ENCODE measurements at regions not wholly inside any gene's neighbourhood (a gene's known extent, or its start where the extent isn't known, plus 50 kb on each side); places are given as distances from the start of the nearest gene placed in this dataset.
"Not testable (repeated sequence)": the region's sequence is repeated elsewhere in the genome, so short reads cannot be mapped to it uniquely, and the experiment has no call there.

DNA sequence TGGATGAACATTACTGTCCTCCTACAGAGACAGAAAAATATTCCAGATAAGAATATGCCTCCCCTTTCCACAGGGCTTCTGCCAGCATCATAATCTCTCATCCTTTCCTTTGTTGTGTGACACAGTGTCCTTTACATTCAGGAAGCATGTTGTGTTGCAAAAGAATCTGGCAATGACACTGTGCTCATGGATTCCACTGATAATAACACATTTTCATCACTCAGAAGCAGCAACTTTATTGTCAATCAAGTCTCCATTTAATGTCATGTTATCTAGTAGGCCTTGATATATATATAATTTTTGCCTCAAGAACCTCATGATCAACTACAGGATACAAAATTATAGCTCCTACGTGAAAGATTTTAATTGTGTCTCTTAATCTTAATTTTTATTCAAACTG, 833.9 kb downstream of the FSTL5 start:
- DNase-seq (ENCODE audit: low read depth in 3 of 3, low spot score in 2 of 3) = no peak

- no peak for DNase-seq (ENCODE audit: low read depth in 3 of 3, low spot score in 2 of 3)
These were observed 842.1 kb downstream of the FSTL5 start for GRCh38 chr4:161321706-161322105.

DNA sequence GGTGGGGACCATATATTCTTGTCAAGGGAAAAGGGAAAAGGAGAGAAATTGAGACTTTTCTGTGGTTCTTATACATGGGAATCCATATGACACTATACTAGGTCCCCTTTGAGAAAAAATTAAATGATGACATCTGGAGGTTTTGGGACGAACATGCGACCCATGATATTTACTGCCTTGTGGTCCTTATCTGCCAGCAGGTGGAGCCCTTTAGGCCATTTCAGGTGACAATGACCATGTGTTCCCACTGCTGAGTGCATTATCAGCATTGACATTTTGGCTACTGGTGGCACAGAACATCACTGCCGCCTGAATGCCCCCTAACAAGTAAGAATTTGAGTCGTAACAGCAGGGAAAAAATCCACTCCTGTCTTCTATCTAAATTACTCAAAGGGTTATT, 843.4 kb downstream of the FSTL5 start:
- DNase-seq (ENCODE audit: low read depth in 3 of 3, low spot score in 2 of 3) = no peak

- DNase-seq (ENCODE audit: low read depth in 3 of 3, low spot score in 2 of 3) = no peak
These were observed 846.8 kb downstream of the FSTL5 start for GRCh38 chr4:161317000-161317399.

GRCh38 chr4:161314371-161314770, 849.4 kb downstream of the FSTL5 start:
- no peak for DNase-seq (ENCODE audit: low read depth in 3 of 3, low spot score in 2 of 3)

DNA sequence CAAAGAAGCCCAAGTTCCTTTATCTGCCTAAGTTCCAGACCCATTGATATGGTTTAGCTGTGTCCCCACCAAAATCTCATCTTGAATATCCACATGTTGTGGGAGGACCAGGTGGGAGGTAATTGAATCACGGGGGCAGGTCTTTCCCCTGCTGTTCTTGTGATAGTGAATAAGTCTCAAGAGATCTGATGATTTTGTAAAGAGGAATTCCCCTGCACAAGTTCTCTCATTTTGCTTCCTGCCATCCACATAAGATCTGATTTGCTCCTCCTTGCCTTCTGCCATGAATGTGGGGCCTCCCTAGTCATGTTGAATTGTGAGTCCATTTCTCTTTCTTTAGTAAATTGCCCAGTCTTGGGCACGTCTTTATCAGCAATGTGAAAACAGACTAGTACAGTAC, 860.2 kb downstream of the FSTL5 start:
- DNase-seq (ENCODE audit: low read depth in 3 of 3, low spot score in 2 of 3) = no peak

DNA sequence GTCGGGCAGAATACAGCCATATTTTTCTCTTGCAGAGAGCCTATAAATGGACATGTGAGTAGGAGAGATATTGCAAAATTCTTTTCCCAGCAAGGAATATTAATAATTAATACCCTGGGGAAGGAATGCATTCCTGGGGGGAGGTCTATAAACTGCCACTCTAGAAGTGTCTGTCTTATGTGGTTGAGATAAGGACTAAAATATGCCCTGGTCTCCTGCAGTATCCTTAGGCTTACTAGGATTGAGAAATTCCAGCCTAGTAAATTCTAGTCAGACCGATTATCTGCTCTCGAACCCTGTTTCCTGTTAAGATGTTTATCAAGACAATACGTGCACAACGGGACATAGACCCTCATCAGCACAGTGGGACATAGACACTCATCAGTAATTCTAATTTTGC, 872.6 kb downstream of the FSTL5 start:
- no peak for DNase-seq (ENCODE audit: low read depth in 3 of 3, low spot score in 2 of 3)

DNA sequence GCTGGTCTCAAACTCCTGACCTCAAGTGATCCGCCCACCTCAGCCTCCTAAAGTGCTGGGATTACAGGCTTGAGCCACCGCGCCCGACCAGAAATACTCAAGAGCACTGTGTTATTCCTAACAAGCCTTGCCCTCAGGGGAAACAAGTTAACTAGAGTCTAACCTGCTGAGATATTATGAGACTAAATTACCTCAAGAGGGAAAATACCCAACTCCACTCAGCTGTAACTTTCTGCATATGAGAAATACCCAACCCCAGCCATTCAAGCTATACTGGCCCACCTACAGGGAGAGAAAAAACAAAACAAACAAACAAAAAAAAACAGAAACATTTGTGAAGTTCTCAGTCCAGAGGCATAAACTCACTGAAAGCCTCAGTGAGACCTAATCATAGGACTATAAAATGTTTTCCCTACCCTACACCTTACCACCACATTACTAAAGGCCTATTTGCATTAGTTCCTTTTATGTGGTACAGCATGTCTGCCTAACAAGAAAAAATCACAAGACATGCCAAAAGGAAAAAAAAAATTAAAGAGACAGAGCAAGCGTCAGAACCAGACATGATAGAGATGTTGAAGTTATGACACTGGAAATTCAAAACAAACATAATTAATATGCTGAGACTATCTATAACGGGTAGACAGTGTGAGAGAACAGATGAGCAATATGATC, 876.0 kb downstream of the FSTL5 start:
- no peak for DNase-seq (ENCODE audit: low read depth in 3 of 3, low spot score in 2 of 3)

DNA sequence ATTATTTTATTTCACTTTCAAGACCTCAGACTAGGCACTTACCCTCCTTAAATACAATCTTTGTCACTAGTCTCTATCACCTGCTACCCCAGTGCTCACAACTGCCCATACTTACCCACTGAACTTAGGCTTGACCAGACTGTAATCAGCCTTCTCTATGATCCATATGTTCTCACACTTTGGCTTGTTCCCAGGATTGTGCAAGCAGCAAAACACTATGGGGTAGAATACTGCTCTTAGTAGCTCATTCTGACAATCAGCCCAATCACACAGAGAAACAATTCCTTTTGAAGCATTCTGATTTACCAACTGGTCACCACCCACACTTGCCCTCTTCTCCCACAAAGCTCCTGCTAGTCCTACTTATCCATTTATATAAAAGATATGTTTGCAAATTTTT, 878.3 kb downstream of the FSTL5 start:
- no peak for DNase-seq (ENCODE audit: low read depth in 3 of 3, low spot score in 2 of 3)

DNA sequence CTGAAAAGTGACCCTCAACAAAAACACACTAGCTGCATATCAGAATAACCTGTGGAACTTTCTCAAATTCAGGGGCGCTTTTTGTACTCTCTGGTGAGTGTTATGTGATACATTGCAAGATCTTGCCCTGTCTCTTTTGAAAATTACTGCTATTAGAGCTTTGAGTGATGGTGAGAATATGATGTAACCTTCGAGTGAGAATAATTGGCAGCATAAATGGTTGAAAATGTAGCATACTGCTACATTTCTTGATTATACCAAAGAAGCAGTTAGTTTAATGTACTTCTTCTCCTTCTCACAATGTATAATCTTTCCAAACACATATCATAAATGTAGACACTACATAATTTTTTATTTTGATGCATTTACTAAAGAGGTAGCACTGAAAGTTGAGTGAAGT, 882.9 kb downstream of the FSTL5 start:
- no peak for DNase-seq (ENCODE audit: low read depth in 3 of 3, low spot score in 2 of 3)

- no peak for DNase-seq (ENCODE audit: low read depth in 3 of 3, low spot score in 2 of 3)
These were observed 884.7 kb downstream of the FSTL5 start for GRCh38 chr4:161279095-161279494.

GRCh38 chr4:161277150-161277787, 886.5 kb downstream of the FSTL5 start:
- not testable (repeated sequence) for DNase-seq (ENCODE audit: low read depth in 3 of 3, low spot score in 2 of 3)

DNA sequence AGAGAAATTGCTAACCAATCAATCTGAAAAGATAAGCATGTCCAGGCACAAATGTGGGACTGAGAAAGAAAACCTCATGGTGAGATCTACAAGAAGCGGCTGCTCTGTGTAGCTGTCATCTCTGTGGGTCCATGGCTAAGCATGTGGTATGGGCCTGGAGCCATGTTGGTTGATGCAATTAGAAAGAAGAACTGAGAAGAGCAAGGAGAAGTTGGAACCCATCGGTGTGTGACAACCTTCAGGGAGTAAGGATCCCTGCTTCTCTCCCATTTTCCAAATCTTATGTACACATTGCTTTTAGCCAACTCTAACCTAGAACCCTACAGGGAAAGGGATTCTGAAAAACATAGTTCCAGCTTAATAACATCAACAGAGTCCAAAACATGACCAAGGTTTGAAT, 890.2 kb downstream of the FSTL5 start:
- no peak for DNase-seq (ENCODE audit: low read depth in 3 of 3, low spot score in 2 of 3)

GRCh38 chr4:161260819-161261218, 903.0 kb downstream of the FSTL5 start:
- DNase-seq (ENCODE audit: low read depth in 3 of 3, low spot score in 2 of 3) = no peak

DNA sequence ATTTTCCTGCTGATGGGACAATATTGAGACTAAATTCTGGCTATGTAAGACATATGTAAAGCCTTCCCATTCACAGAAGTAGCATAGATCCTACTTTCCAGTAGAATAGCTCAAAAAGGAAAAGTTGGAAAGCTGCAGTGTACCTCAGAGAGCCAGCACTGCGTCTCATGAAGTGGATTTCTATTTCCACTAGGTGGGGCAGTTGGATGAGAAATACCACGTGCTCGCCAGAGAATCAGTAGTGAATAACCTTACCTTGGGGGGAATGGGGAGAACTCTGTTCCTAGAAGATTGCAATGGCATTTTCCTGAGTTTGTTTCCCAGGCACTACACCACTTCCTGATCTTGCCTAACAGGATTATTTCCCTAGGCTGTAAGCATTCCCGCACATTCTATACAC, 907.1 kb downstream of the FSTL5 start:
- no peak for DNase-seq (ENCODE audit: low read depth in 3 of 3, low spot score in 2 of 3)

DNA sequence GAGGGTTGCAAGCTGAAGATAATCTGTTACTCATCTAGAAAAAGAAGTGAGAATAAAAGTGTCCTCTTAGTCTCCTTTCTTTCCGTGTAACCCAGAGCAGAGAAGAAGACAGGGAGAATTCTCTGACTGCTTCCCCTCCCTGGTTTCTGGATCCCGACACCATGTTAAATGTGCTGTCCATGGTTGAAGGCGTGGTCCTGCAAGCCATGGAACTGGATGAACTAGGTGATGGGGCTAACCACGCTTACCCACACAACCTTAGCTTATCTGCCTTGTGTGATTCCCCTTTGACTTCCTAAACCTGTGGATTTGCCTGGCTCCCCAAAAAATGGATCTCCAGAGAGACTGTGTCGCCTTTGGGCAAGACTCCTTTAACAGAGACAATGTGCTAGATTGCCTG, 907.6 kb downstream of the FSTL5 start:
- DNase-seq (ENCODE audit: low read depth in 3 of 3, low spot score in 2 of 3) = no peak

DNA sequence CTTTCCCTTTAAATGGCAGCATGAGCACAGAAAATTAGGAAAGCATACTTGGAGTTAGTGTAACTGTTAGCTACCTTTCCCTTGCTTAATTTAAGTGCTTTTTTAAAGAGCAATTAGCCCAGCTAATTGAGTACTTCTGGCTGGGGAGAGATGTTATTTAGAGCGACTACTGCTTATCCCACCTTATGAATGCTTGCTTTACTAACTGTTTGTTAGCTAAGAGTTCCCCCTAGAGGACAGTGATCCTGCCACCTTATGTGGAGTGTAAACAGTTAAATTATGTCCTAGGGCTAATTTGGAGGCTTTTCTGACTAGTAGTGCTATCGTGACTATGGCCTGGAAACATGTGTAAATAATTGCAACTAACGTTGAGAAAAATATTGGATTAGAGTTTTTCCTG, 909.4 kb downstream of the FSTL5 start:
- DNase-seq (ENCODE audit: low read depth in 3 of 3, low spot score in 2 of 3) = no peak

DNA sequence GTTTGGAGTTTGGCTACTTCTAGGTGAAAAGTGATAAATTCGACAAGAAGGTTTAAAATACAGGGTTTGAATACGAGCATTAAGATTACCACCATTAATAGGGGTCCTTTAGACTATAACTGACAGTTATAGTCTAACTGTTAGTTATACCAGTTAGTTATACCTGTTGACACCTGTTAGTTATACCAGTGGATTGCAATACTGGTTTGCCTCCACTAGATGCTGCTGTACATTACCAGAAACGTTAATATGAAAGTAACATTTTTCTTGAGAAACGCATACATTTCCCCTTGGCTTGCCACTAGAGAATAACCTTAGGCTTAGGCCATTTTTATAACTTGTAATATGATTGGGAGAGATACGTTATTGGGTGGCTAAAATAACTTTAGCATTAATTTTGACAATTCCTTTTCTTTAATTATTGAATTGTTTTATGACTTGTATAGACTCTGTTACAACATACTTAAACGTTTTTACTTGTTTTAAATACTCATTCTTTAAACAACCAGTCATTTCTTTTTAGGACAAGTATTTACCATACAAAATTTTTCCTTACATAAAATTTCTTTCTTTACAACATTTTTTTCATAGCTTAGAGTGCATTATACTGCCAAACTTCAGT, 911.2 kb downstream of the FSTL5 start:
- no peak for DNase-seq (ENCODE audit: low read depth in 3 of 3, low spot score in 2 of 3)

DNA sequence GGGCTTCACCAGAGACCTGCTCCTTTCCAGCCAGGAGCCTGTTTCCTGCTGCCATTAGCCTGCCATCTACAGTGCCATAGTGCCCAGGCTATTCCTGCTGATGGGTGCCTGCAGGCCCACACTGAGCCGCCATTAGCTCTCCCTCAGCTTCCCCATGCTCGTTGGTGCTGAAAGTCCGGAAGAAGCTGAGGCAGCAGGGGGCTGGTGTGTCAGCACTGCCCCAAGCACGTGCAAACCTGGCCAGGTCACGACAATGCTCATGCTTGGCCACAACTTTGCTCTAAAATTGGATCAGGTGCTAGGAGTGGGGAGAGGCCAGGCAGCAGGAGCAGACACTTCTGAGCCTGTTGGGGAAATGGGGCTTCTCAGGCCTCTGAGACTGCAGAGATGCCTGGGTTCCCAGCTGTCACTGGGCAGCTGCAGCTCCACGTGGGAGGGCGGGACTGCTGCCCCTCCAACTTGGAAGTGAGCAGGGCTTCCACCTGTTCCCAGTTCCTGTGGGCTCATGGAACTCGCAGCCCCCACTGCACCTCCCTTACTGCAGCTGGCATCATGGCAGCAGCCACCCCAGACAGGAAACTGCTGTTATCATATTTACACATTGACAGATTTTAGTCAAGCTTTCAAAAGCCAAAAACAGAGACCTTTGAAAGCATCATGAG, 913.9 kb downstream of the FSTL5 start:
- DNase-seq (ENCODE audit: low read depth in 3 of 3, low spot score in 2 of 3) = no peak

- DNase-seq (ENCODE audit: low read depth in 3 of 3, low spot score in 2 of 3) = no peak
These were observed 914.9 kb downstream of the FSTL5 start for GRCh38 chr4:161248880-161249279.

DNA sequence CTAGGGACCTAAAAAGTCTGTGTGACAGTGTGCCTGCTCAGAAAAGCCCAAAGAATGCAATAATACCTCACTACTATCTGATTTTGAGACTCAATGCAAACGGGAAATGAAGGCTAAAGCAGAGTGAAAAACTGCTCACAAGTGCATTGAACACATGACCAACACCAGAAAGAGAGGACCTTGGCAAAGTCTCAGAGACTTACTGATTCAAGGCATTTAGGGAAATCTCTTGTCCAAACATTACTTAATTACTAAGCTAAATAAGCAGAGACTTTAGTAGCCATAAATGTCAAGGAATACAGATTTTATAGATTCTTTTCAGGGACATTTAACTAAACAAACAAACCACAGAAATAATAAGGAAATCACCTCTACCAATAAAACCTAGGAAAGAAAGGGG, 916.0 kb downstream of the FSTL5 start:
- peak in 1 of 3 donors; percentile 1 for DNase-seq (ENCODE audit: low read depth in 3 of 3, low spot score in 2 of 3)

GRCh38 chr4:161238033-161238432, 925.8 kb downstream of the FSTL5 start:
- no peak for DNase-seq (ENCODE audit: low read depth in 3 of 3, low spot score in 2 of 3)

All from right renal cortex interstitium (tissue), 3 donors.